HepG2 (cell line): ENCODE measurements at regions not wholly inside any gene's neighbourhood (a gene's known extent, or its start where the extent isn't known, plus 50 kb on each side); places are given as distances from the start of the nearest gene placed in this dataset.

Source experiments
- AGO1 ChIP-seq: fragments of 200-400 bp; formaldehyde crosslinking; IDR thresholded peaks from 2 replicates; pipeline ENCODE4 v1.6.1; 2017; ENCODE audit warnings: mild to moderate bottlenecking, low read depth, low read length, moderate library complexity; ENCODE audit not compliant: poor library complexity, severe bottlenecking
- CCAR2 ChIP-seq: fragments of 200-400 bp; formaldehyde crosslinking; optimal IDR thresholded peaks from 2 replicates; pipeline ENCODE3; 2018; ENCODE audit warnings: low read depth, mild to moderate bottlenecking, low read length, moderate library complexity
- CEBPB ChIP-seq: IDR thresholded peaks from 2 replicates; pipeline ENCODE4 v1.6.1; 2011; ENCODE audit warnings: low read depth, low read length, improper control_type of control experiment, borderline replicate concordance
- CREB1 ChIP-seq, 2 experiments: fragments of 450-650 bp in 1 of 2; IDR thresholded peaks; 2 replicates each; pipeline ENCODE4 v1.6.1; 2016 to 2017; ENCODE audit warnings: control low read depth in 1 of 2, mild to moderate bottlenecking in 1 of 2, missing compliant biosample characterization in 1 of 2, missing genetic modification characterization in 1 of 2
- GATAD1 ChIP-seq: IDR thresholded peaks from 2 replicates; pipeline ENCODE4 v1.6.1; 2016; ENCODE audit warnings: missing genetic modification reagents, missing compliant biosample characterization
- HES4 ChIP-seq: sonication (generic); formaldehyde crosslinking; IDR thresholded peaks from 2 replicates; pipeline ENCODE4 v1.9.0; 2021; ENCODE audit warnings: mild to moderate bottlenecking, missing genetic modification reagents, borderline replicate concordance
- KMT2B ChIP-seq: IDR thresholded peaks from 2 replicates; pipeline ENCODE4 v1.6.1; 2016; ENCODE audit warnings: missing genetic modification reagents, missing compliant biosample characterization
- NFKB2 ChIP-seq: sonication (generic); formaldehyde crosslinking; IDR thresholded peaks from 2 replicates; pipeline ENCODE4 v1.4.0; 2020; ENCODE audit warnings: missing genetic modification reagents, borderline replicate concordance
- PAXIP1 ChIP-seq: sonication (generic); formaldehyde crosslinking; conservative IDR thresholded peaks from 2 replicates; pipeline ENCODE4 v1.4.0; 2020; ENCODE audit warnings: mild to moderate bottlenecking, missing genetic modification reagents, moderate library complexity
- PRPF4 ChIP-seq: fragments of 200-400 bp; formaldehyde crosslinking; IDR thresholded peaks from 2 replicates; pipeline ENCODE4 v1.6.1; 2016; ENCODE audit warnings: low read length, low read depth; ENCODE audit not compliant: poor library complexity, severe bottlenecking
- RBAK ChIP-seq: sonication (generic); formaldehyde crosslinking; IDR thresholded peaks from 2 replicates; pipeline ENCODE4 v1.5.1; 2020; ENCODE audit warnings: mild to moderate bottlenecking, missing genetic modification reagents
- REL ChIP-seq: sonication (generic); formaldehyde crosslinking; conservative IDR thresholded peaks from 2 replicates; pipeline ENCODE4 v1.8.0; 2022; ENCODE audit warnings: mild to moderate bottlenecking, missing genetic modification reagents, moderate library complexity
- RORA ChIP-seq: sonication (generic); formaldehyde crosslinking; IDR thresholded peaks from 2 replicates; pipeline ENCODE4 v1.5.0; 2020; ENCODE audit warnings: mild to moderate bottlenecking, missing genetic modification reagents, moderate library complexity
- SIN3A ChIP-seq: IDR thresholded peaks from 2 replicates; pipeline ENCODE4 v1.6.1; 2011; ENCODE audit warnings: low read depth, mild to moderate bottlenecking, control low read depth, low read length, borderline replicate concordance
- SRF ChIP-seq: IDR thresholded peaks from 2 replicates; pipeline ENCODE4 v1.6.1; 2011; ENCODE audit warnings: mild to moderate bottlenecking, low read depth, low read length, moderate library complexity
- STAT5B ChIP-seq: sonication (generic); formaldehyde crosslinking; IDR thresholded peaks from 2 replicates; pipeline ENCODE4 v1.4.0; 2020; ENCODE audit warnings: missing genetic modification reagents
- TAF1 ChIP-seq: sonication (generic); formaldehyde crosslinking; IDR thresholded peaks from 2 replicates; pipeline ENCODE4 v1.4.0; 2020; ENCODE audit warnings: missing genetic modification reagents
- TAF15 ChIP-seq: fragments of 200-400 bp; formaldehyde crosslinking; IDR thresholded peaks from one replicate; pipeline ENCODE4 v1.6.1; 2018; ENCODE audit warnings: mild to moderate bottlenecking, low read depth, low read length; ENCODE audit not compliant: poor library complexity, severe bottlenecking
- TCF7 ChIP-seq: sonication (generic); IDR thresholded peaks from 2 replicates; pipeline ENCODE4 v1.6.1; 2016; ENCODE audit warnings: antibody characterized with exemption, low read depth
- THAP7 ChIP-seq: sonication (generic); formaldehyde crosslinking; IDR thresholded peaks from 2 replicates; pipeline ENCODE4 v1.8.1; 2023; ENCODE audit warnings: mild to moderate bottlenecking, missing genetic modification reagents
- ZNF12 ChIP-seq: sonication (generic); formaldehyde crosslinking; IDR thresholded peaks from 2 replicates; pipeline ENCODE4 v1.5.0; 2020; ENCODE audit warnings: missing genetic modification reagents
- ZNF20 ChIP-seq: sonication (generic); formaldehyde crosslinking; IDR thresholded peaks from 2 replicates; pipeline ENCODE4 v1.4.0; 2020; ENCODE audit warnings: mild to moderate bottlenecking, moderate library complexity, missing genetic modification reagents
- ZNF550 ChIP-seq: sonication (generic); formaldehyde crosslinking; IDR thresholded peaks from 2 replicates; pipeline ENCODE4 v1.4.0; 2020; ENCODE audit warnings: mild to moderate bottlenecking, missing genetic modification reagents, borderline replicate concordance
- ZNF562 ChIP-seq: sonication (generic); formaldehyde crosslinking; IDR thresholded peaks from 2 replicates; pipeline ENCODE4 v1.8.0; 2022; ENCODE audit warnings: missing genetic modification reagents, borderline replicate concordance
- ZNF75D ChIP-seq: sonication (generic); formaldehyde crosslinking; IDR thresholded peaks from 2 replicates; pipeline ENCODE4 v1.8.1; 2023; ENCODE audit warnings: missing genetic modification reagents, mild to moderate bottlenecking, borderline replicate concordance
- ZNF784 ChIP-seq: sonication (generic); formaldehyde crosslinking; IDR thresholded peaks from 2 replicates; pipeline ENCODE4 v1.5.1; 2020; ENCODE audit warnings: missing genetic modification reagents, mild to moderate bottlenecking, borderline replicate concordance
- ZSCAN9 ChIP-seq: IDR thresholded peaks from 2 replicates; pipeline ENCODE4 v1.6.1; 2016; ENCODE audit warnings: borderline replicate concordance

DNA sequence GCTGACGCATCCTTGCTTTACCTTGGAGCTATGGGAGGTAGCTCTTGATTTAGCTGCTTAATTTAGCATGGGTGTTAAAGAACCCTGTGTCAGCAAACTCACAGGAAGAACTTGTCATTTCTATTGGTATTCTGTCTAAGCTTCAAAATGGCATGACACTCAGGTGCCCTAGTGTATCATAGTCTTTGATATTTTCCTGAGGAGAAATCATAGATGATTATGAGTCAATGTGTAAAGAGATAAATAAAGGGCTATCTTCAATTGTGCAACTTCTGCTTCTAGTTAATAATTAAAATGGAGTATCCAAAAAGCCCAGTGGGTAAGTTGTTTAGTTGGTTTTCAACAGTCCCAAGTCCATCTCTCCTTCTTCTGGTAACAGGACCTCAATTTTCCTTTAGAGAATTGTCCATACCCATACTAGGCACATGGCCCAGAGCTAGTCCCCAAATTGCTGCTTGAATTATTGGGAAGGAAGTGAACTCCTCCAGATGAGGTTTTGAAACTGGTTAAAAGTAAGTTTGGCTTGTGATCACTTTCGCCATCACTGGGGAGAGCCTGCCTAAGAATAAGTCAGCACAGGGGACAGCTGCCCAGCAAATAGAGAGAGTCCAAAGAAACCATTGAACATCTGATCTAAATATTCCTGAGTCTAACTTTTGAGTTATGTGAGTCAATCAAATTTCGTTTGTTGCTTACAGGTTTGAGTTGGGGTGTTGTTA, 169.0 kb upstream of the PHYHIPL start (continued):
- TF ChIP-seq STAT5B (CRISPR knock-in tag) = no peak
- TF ChIP-seq CEBPB = peak; percentile 97
- no peak for TF ChIP-seq ZNF550
- TF ChIP-seq KMT2B (CRISPR knock-in tag) = no peak
- no peak for TF ChIP-seq ZNF20 (CRISPR knock-in tag)
- 0 out of 2 replicates have a peak, but pooled peaks have one; percentile 7 for TF ChIP-seq ZNF12 (CRISPR knock-in tag)
- no peak for TF ChIP-seq PRPF4
- peak; percentile 93 for TF ChIP-seq PAXIP1 (CRISPR knock-in tag)
- no peak for TF ChIP-seq SIN3A
- 0 out of 2 replicates have a peak, but pooled peaks have one; percentile 75 for TF ChIP-seq ZSCAN9
- no peak for TF ChIP-seq CCAR2
- TF ChIP-seq ZNF784 (CRISPR knock-in tag) = 0 out of 2 replicates have a peak, but pooled peaks have one; percentile 23
- peak; percentile 81 for TF ChIP-seq TCF7
- TF ChIP-seq TAF1 = peak; percentile 34
- no peak for TF ChIP-seq SRF
- no peak; the same call in 1 of the 2 replicates for TF ChIP-seq GATAD1 (CRISPR knock-in tag)
- TF ChIP-seq ZNF562 (CRISPR knock-in tag) = no peak
- TF ChIP-seq THAP7 (CRISPR knock-in tag) = no peak
- no peak for TF ChIP-seq NFKB2 (CRISPR knock-in tag)
- no peak for TF ChIP-seq CREB1 (IDR thresholded peaks at IDR 0.05)
- peak; percentile 76 for TF ChIP-seq CREB1 (CRISPR knock-in tag; IDR thresholded peaks at IDR 0.05)
- TF ChIP-seq AGO1 = no peak
- no peak for TF ChIP-seq TAF15
- no peak for TF ChIP-seq RORA
- no peak for TF ChIP-seq HES4
- TF ChIP-seq RBAK (CRISPR knock-in tag) = no peak
- no peak for TF ChIP-seq REL (CRISPR knock-in tag)
- no peak for TF ChIP-seq ZNF75D (CRISPR knock-in tag)
